ENCODE measurements at regions not wholly inside any gene's neighbourhood (a gene's known extent, or its start where the extent isn't known, plus 50 kb on each side); places are given as distances from the start of the nearest gene placed in this dataset.

GRCh38 chr1:232386294-232386693, 243.6 kb downstream of the SIPA1L2 start (continued):
- TF ChIP-seq CHD7 (IDR thresholded peaks at IDR 0.05; ENCODE audit: insufficient replicate concordance, low read length) (no peak), TAF7 (optimal IDR thresholded peaks at IDR 0.05; ENCODE audit: borderline replicate concordance, low read depth, low read length) (no peak)

Data from H1 (cell line).